Activated CD4-positive, alpha-beta T cell treated with anti-CD3 and anti-CD28 coated beads, Interleukin-10, Interleukin-2, amounts not matched to agents 100 ng/mL and 50 ng/mL, durations not matched to agents 16 hours and 8 hours (primary cell): ENCODE measurements at regions not wholly inside any gene's neighbourhood (a gene's known extent, or its start where the extent isn't known, plus 50 kb on each side); places are given as distances from the start of the nearest gene placed in this dataset.

Source experiments
- DNase-seq: peaks from one replicate; pipeline ENCODE4 v3.0.0-alpha.2; 2020

DNA sequence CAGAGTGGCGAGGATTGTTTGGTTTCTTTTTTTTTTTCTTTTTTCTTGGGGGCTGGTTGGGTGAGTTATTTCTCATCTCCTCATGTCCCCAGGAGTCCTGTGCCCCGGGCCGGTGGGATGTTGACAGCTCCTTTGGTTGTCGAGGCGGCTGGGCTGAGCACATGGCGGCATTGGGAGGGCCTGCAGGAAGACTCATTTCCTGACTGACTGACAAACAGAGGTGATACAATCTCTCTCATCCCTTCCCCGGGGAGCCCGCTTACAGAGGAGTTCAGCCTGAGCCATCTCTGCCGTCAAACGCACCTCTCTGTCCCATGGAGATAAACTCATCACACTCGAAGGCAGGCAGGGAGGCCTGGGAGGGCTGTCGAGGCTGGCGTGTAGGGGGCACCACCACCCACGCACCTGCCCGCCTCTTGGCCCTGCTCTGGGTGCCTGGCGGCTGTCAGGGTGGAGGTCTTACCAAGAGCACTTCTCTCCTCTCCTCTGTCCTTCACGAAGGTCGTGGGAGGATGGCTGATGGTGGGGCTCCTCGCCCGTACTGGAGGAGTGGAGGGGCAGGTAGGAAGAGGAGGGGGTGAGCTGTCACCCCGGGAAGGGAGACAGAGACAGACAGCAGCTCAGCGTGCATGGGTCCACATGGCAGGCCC lies 60.0 kb upstream of the NECTIN1 start:
- DNase-seq = no peak

- DNase-seq = no peak
Measured at GRCh38 chr11:119788096-119788883, 59.3 kb upstream of the NECTIN1 start.

GRCh38 chr11:119787074-119787461 lies 58.1 kb upstream of the NECTIN1 start:
- no peak for DNase-seq

- DNase-seq = no peak
Measured at GRCh38 chr11:119786431-119787073, 57.6 kb upstream of the NECTIN1 start.

- no peak for DNase-seq
Measured at GRCh38 chr11:119785131-119785530, 56.1 kb upstream of the NECTIN1 start.

DNA sequence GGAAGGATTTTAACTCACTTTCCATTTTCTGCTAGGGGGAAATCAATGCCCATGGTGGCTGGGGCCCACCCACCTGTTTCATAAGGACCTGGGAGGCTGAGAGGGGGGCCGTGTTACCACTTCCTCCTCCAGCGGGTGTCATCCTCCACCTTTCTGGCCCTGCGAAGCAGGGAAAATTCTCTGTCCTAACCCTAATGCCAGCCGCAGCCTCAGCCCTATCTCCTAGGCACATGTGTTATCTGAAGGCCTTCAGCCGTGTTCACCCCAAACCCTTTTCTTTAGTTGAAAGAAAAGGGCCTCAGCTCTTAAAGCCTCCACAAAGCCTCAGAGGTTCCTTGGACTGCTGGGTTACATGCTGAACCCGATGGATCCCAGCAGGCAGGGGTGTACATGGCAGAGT lies 55.4 kb upstream of the NECTIN1 start:
- DNase-seq = no peak

DNA sequence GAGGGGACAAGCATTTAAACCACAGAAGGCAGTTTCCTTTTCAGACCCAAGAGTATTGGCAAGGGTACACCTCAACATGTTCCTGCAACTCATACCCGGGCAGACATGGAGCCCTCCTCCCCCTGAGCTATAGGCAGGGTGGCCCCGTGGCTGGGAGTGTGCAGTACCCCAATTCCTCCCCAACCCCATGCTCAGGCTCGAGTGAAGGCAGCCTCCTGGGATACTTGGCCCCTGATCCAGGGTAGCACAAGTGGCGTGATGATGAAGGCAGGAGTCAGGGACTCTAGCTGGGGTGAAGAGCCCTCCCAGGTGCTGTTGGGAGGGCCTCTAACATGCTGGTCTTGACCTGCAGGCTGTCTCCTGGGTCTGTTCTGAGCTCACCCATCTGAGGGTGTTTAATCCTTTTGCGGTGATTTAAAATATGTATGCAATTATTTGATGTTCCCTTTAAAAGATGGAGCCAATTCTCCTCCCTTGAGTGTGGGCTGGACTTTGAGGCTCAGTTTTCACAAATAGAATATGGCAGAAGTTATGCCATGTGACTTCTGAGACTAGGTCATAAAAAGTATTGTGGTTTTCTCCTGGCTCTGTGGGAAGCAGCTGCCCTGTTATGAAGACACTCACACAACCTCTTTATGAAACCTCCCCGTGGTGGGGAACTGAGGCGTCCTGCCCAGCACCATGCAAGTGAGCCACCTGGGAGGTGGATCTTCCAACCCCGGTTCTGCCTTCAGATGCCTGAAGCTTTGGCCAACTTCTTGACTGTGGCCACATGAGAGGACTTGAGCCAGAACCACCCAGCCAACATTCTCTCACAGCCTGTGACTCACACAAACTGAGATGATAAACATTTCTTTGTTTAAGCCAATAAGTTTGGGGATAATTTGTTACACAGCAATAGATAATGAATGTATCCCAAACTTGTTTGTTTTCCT lies 54.7 kb upstream of the NECTIN1 start:
- no peak for DNase-seq

GRCh38 chr11:119782739-119783072 lies 53.7 kb upstream of the NECTIN1 start:
- no peak for DNase-seq

- no peak for DNase-seq
Measured at GRCh38 chr11:119782006-119782738, 53.2 kb upstream of the NECTIN1 start.

- no peak for DNase-seq
Measured at GRCh38 chr11:119780222-119780953, 51.4 kb upstream of the NECTIN1 start.

DNA sequence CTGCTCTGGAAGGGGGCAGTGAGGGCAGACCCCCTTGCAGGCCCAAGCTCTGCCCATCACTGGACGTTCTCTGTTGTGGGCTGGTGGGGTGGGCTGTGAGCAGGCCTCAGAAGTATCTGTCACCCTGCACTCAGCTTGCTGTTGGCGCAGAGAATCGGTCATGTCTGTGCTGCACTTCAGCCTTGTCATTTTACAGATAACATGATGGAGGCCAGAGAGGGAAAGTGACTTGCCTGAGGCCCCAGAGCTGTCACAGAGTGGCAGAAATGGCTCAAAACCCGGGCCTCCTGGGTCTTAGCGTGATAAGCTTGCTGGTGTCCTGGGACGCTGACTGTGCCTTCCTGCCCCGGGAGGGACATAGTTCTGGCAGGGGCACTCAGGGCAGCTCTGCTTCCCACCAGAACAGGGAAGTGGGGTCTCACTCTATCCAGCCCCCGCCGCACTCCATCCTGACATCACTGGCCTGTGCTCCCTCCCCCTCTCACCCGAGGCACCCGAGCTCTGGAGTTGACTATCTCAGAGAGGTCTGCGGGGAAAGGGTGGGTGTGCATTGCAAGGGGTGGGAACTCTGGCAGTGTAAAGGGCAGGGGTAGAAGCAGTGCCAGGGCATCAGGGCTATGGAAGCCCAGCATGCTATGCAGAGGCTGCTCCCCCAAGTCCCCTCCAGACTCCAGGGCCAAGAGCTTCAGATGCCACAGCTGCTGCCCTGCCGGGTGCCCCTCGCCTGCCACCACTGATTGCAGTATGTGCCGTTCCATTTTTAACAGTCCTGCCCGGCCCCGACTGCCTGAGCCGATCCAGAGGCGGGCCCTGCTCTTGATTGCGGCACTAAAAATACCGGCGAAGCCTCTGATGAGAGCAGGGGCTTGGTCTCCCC lies 50.4 kb upstream of the NECTIN1 start:
- no peak for DNase-seq
